H1 (cell line): ENCODE measurements at regions not wholly inside any gene's neighbourhood (a gene's known extent, or its start where the extent isn't known, plus 50 kb on each side); places are given as distances from the start of the nearest gene placed in this dataset.

ENCODE experiments used
- ASH2L ChIP-seq: fragments of 200-600, 300-600 bp; sonication (generic); IDR thresholded peaks from one replicate; pipeline ENCODE4 v1.7.1; 2017; ENCODE audit warnings: low read length
- FOSL1 ChIP-seq: IDR thresholded peaks from 2 replicates; pipeline ENCODE4 v1.6.1; 2011; ENCODE audit warnings: mild to moderate bottlenecking, low read depth, low read length, moderate library complexity; ENCODE audit not compliant: insufficient read depth
- NANOG ChIP-seq: IDR thresholded peaks from 2 replicates; pipeline ENCODE4 v1.6.1; 2011; ENCODE audit warnings: low read length, low read depth, mild to moderate bottlenecking, inconsistent platforms; ENCODE audit not compliant: insufficient read depth, poor library complexity, severe bottlenecking
- RBBP5 ChIP-seq: IDR thresholded peaks from 2 replicates; pipeline ENCODE4 v1.7.1; 2012; ENCODE audit warnings: low read depth, mild to moderate bottlenecking, inconsistent platforms, low read length, moderate library complexity, borderline replicate concordance
- SIRT6 ChIP-seq: IDR thresholded peaks from one replicate; pipeline ENCODE4 v1.7.1; 2012; ENCODE audit warnings: low read length, inconsistent platforms
- TBP ChIP-seq: IDR thresholded peaks from 2 replicates; pipeline ENCODE4 v1.6.1; 2011; ENCODE audit warnings: low read depth, low read length, improper control_type of control experiment

- TF ChIP-seq RBBP5 (no peak), SIRT6 (no peak), TBP (no peak), FOSL1 (no peak), NANOG (no peak), ASH2L (no peak)
These were observed 97.7 kb downstream of the TEX29 start (continued) for GRCh38 chr13:111418101-111418500.
